Peyer's patch (tissue), 4 donors: ENCODE measurements at regions not wholly inside any gene's neighbourhood (a gene's known extent, or its start where the extent isn't known, plus 50 kb on each side); places are given as distances from the start of the nearest gene placed in this dataset.

Source experiments
- CTCF ChIP-seq, 6 experiments: fragments of 450-650 bp in 4 of 6; fragments of 200-600 bp in 2 of 6; sonication (generic) in 1 of 6; IDR thresholded peaks; one replicate each; pipeline ENCODE4 v1.5.1; 2017 to 2019; ENCODE audit warnings: antibody characterized with exemption in 6 of 6, mild to moderate bottlenecking in 3 of 6, moderate library complexity in 1 of 6
- POLR2A ChIP-seq, 2 donors: fragments of 450-650 bp; IDR thresholded peaks; one replicate each; pipeline ENCODE4 v1.5.1; 2017; ENCODE audit warnings: antibody characterized with exemption in 2 of 2, mild to moderate bottlenecking in 2 of 2, moderate library complexity in 2 of 2

- no peak for TF ChIP-seq CTCF (IDR thresholded peaks at IDR 0.05)
- no peak for TF ChIP-seq POLR2A (IDR thresholded peaks at IDR 0.05)
Measured at GRCh38 chr1:176315519-176316220, 108.6 kb upstream of the COP1 start.
